CD4-positive, alpha-beta T cell treated with Interleukin-17A for 4 hours (primary cell): ENCODE measurements at regions not wholly inside any gene's neighbourhood (a gene's known extent, or its start where the extent isn't known, plus 50 kb on each side); places are given as distances from the start of the nearest gene placed in this dataset.

ENCODE experiments used
- DNase-seq: peaks from one replicate; pipeline ENCODE4 v3.0.0-alpha.2; 2020; ENCODE audit warnings: mixed read lengths

GRCh38 chr6:139594333-139594965, 220.0 kb upstream of the CITED2 start:
- no peak for DNase-seq

- no peak for DNase-seq
These were observed 218.6 kb upstream of the CITED2 start for GRCh38 chr6:139593081-139593480.

- no peak for DNase-seq
These were observed 217.6 kb upstream of the CITED2 start for GRCh38 chr6:139592011-139592410.

- no peak for DNase-seq
These were observed 216.8 kb upstream of the CITED2 start for GRCh38 chr6:139591075-139591865.

GRCh38 chr6:139590206-139590605, 215.8 kb upstream of the CITED2 start:
- DNase-seq, result no peak

GRCh38 chr6:139588734-139589593, 214.5 kb upstream of the CITED2 start:
- DNase-seq, result no peak

- no peak for DNase-seq
These were observed 213.7 kb upstream of the CITED2 start for GRCh38 chr6:139588076-139588639.

GRCh38 chr6:139587469-139587868, 213.0 kb upstream of the CITED2 start:
- no peak for DNase-seq

GRCh38 chr6:139586273-139586672, 211.8 kb upstream of the CITED2 start:
- no peak for DNase-seq

- DNase-seq, result no peak
These were observed 210.2 kb upstream of the CITED2 start for GRCh38 chr6:139584599-139584998.

- no peak for DNase-seq
These were observed 209.0 kb upstream of the CITED2 start for GRCh38 chr6:139583420-139583819.

GRCh38 chr6:139582956-139583355, 208.5 kb upstream of the CITED2 start:
- no peak for DNase-seq

- no peak for DNase-seq
These were observed 207.0 kb upstream of the CITED2 start for GRCh38 chr6:139581485-139581865.

GRCh38 chr6:139580592-139581484, 206.4 kb upstream of the CITED2 start:
- no peak for DNase-seq

- no peak for DNase-seq
These were observed 203.5 kb upstream of the CITED2 start for GRCh38 chr6:139577763-139578604.

- DNase-seq, result no peak
These were observed 202.8 kb upstream of the CITED2 start for GRCh38 chr6:139577124-139577762.

GRCh38 chr6:139572001-139572400, 197.6 kb upstream of the CITED2 start:
- no peak for DNase-seq

GRCh38 chr6:139570166-139570565, 195.7 kb upstream of the CITED2 start:
- no peak for DNase-seq

- no peak for DNase-seq
These were observed 195.1 kb upstream of the CITED2 start for GRCh38 chr6:139569566-139569965.

GRCh38 chr6:139568956-139569538, 194.6 kb upstream of the CITED2 start:
- no peak for DNase-seq
